OCI-LY3 (cell line): ENCODE measurements at regions not wholly inside any gene's neighbourhood (a gene's known extent, or its start where the extent isn't known, plus 50 kb on each side); places are given as distances from the start of the nearest gene placed in this dataset.

Experiments
- H2AFZ ChIP-seq: fragments of 200-600, 300-600 bp; shearing (Covaris generic); 2 replicates; pipeline ENCODE4 v1.6.0; 2014; ENCODE audit warnings: antibody characterized with exemption, low read depth, low read length
- H3K27ac ChIP-seq: fragments of 200-600, 300-600 bp; sonication (generic); 2 replicates; pipeline ENCODE4 v1.5.1; 2014; ENCODE audit warnings: mild to moderate bottlenecking, low read length, moderate library complexity, mixed read lengths
- H3K27me3 ChIP-seq: fragments of 200-600, 300-600 bp; sonication (generic); 2 replicates; pipeline ENCODE4 v1.6.1; 2014; ENCODE audit warnings: low read depth, low read length, mixed read lengths
- H3K36me3 ChIP-seq: fragments of 200-600, 300-600 bp; sonication (generic); replicated peaks from 2 replicates; pipeline ENCODE3; 2014; ENCODE audit warnings: low read depth, low read length, mixed read lengths
- H3K4me1 ChIP-seq: fragments of 300-600, 200-600 bp; sonication (generic); 2 replicates; pipeline ENCODE4 v1.6.1; 2014; ENCODE audit warnings: low read length, mixed read lengths
- H3K4me2 ChIP-seq: fragments of 200-600, 300-600 bp; sonication (generic); 2 replicates; pipeline ENCODE4 v1.6.1; 2014; ENCODE audit warnings: low read length, mixed read lengths
- H3K4me3 ChIP-seq: fragments of 300-600, 200-600 bp; sonication (generic); 2 replicates; pipeline ENCODE4 v1.5.1; 2014; ENCODE audit warnings: antibody characterized with exemption, mild to moderate bottlenecking, low read length, moderate library complexity
- H3K79me2 ChIP-seq: fragments of 300-600, 200-600 bp; shearing (Covaris generic); 2 replicates; pipeline ENCODE4 v1.6.1; 2014; ENCODE audit warnings: mild to moderate bottlenecking, low read length, mixed read lengths
- H3K9ac ChIP-seq: fragments of 300-600, 200-600 bp; shearing (Covaris generic); 2 replicates; pipeline ENCODE4 v1.6.0; 2014; ENCODE audit warnings: mild to moderate bottlenecking, low read length, moderate library complexity
- H3K9me3 ChIP-seq: fragments of 200-600, 300-600 bp; shearing (Covaris generic); 2 replicates; pipeline ENCODE4 v1.6.1; 2014; ENCODE audit warnings: low read length, mixed read lengths; ENCODE audit not compliant: insufficient read depth
- H4K20me1 ChIP-seq: fragments of 200-600, 300-600 bp; sonication (generic); 2 replicates; pipeline ENCODE4 v1.6.1; 2016; ENCODE audit warnings: low read length, mixed read lengths; ENCODE audit not compliant: insufficient read depth
- CTCF ChIP-seq: fragments of 200-600, 300-600 bp; sonication (generic); IDR thresholded peaks from 2 replicates; pipeline ENCODE4 v1.5.1; 2014; ENCODE audit warnings: antibody characterized with exemption, low read length, low read depth
- EZH2phosphoT487 ChIP-seq: fragments of 200-600 bp; shearing (Covaris generic); IDR thresholded peaks from 2 replicates; pipeline ENCODE4 v1.6.1; 2018; ENCODE audit warnings: antibody characterized with exemption, mixed run types, low read depth

- H3K9ac ChIP-seq: no peak overlapping the region
- H3K4me3 ChIP-seq: no peak overlapping the region
- H3K36me3 ChIP-seq: no peaks in the 10 kb centered on the region
- H3K4me2 ChIP-seq: no peak overlapping the region
- no peak overlapping the region for H2AFZ ChIP-seq
- no peaks in the 10 kb centered on the region for H3K9me3 ChIP-seq
- H4K20me1 ChIP-seq: no peaks in the 10 kb centered on the region
- TF ChIP-seq CTCF (no peak), EZH2phosphoT487 (no peak)
- no peaks in the 10 kb centered on the region for H3K79me2 ChIP-seq
- peaks cover 47% of the 10 kb centered on the region for H3K27me3 ChIP-seq
- H3K27ac ChIP-seq: no peak overlapping the region
- no peaks in the 10 kb centered on the region for H3K4me1 ChIP-seq
Observed at GRCh38 chr9:2924380-2924768, 80.5 kb upstream of the PUM3 start.

- peaks cover 44% of the 10 kb centered on the region for H3K27me3 ChIP-seq
Observed at GRCh38 chr9:2923766-2924379, 80.0 kb upstream of the PUM3 start.

GRCh38 chr9:2919347-2919746, 75.5 kb upstream of the PUM3 start:
- TF ChIP-seq CTCF (no peak), EZH2phosphoT487 (no peak)
- H3K4me1 ChIP-seq: no peaks in the 10 kb centered on the region

More at GRCh38 chr9:2923766-2924379, 80.0 kb upstream of the PUM3 start:
- H3K4me2 ChIP-seq: no peak overlapping the region
- no peak overlapping the region for H3K27ac ChIP-seq
- H3K79me2 ChIP-seq: no peaks in the 10 kb centered on the region
- H3K9ac ChIP-seq: no peak overlapping the region
- no peaks in the 10 kb centered on the region for H3K36me3 ChIP-seq
- no peaks in the 10 kb centered on the region for H3K4me1 ChIP-seq
- no peaks in the 10 kb centered on the region for H4K20me1 ChIP-seq
- no peak overlapping the region for H2AFZ ChIP-seq
- H3K4me3 ChIP-seq: no peak overlapping the region
- TF ChIP-seq EZH2phosphoT487 (no peak), CTCF (no peak)
- H3K9me3 ChIP-seq: no peaks in the 10 kb centered on the region

GRCh38 chr9:2916382-2916985, 72.6 kb upstream of the PUM3 start:
- no peak for TF ChIP-seq CTCF
- TF ChIP-seq EZH2phosphoT487: no peak

More at GRCh38 chr9:2919347-2919746, 75.5 kb upstream of the PUM3 start:
- no peak overlapping the region for H3K9ac ChIP-seq
- H3K4me2 ChIP-seq: no peak overlapping the region
- H3K36me3 ChIP-seq: no peaks in the 10 kb centered on the region
- no peak overlapping the region for H3K27ac ChIP-seq
- no peaks in the 10 kb centered on the region for H3K79me2 ChIP-seq
- no peaks in the 10 kb centered on the region for H3K9me3 ChIP-seq
- H4K20me1 ChIP-seq: no peaks in the 10 kb centered on the region
- H3K4me3 ChIP-seq: no peak overlapping the region
- H2AFZ ChIP-seq: no peak overlapping the region
- peaks cover 41% of the 10 kb centered on the region for H3K27me3 ChIP-seq

More at GRCh38 chr9:2916382-2916985, 72.6 kb upstream of the PUM3 start:
- no peaks in the 10 kb centered on the region for H3K36me3 ChIP-seq
- no peaks in the 10 kb centered on the region for H3K9me3 ChIP-seq
- no peak overlapping the region for H3K4me2 ChIP-seq
- H3K4me3 ChIP-seq: no peak overlapping the region
- no peaks in the 10 kb centered on the region for H4K20me1 ChIP-seq
- H2AFZ ChIP-seq: no peak overlapping the region
- H3K27me3 ChIP-seq: peaks cover 33% of the 10 kb centered on the region
- no peaks in the 10 kb centered on the region for H3K4me1 ChIP-seq
- H3K27ac ChIP-seq: no peak overlapping the region
- no peaks in the 10 kb centered on the region for H3K79me2 ChIP-seq
- H3K9ac ChIP-seq: no peak overlapping the region
